Endothelial cell of umbilical vein (primary cell): ENCODE measurements at regions not wholly inside any gene's neighbourhood (a gene's known extent, or its start where the extent isn't known, plus 50 kb on each side); places are given as distances from the start of the nearest gene placed in this dataset.

Experiments
- BruUV-seq: library from RNA; stranded (reverse); fragments of 400-500 nt; replicated peaks from 2 replicates; lab custom pipeline; 2021; lab: Mats Ljungman, UMichigan
- CTCF ChIA-PET: fragments of 300-600, 350-600 bp; sonication (Branson Sonifier 250); formaldehyde crosslinking; loops from one replicate; lab custom pipeline; 2021; ENCODE audit warnings: antibody characterized with exemption, inconsistent platforms; lab: Charles Lee
- POLR2A ChIA-PET: fragments of 300-600, 350-600 bp; sonication (Branson Sonifier 250); formaldehyde crosslinking; loops from one replicate; lab custom pipeline; 2021; ENCODE audit warnings: antibody characterized with exemption, inconsistent platforms; lab: Charles Lee
- DNase-seq: peaks from one replicate; pipeline ENCODE4 v3.0.0-alpha.2; 2011; ENCODE audit warnings: low read depth, low spot score
- FAIRE-seq: peaks from 2 replicates; lab custom pipeline; 2011; peaks lifted over from hg19 to GRCh38; lab: Jason Lieb, UNC
- H2AFZ ChIP-seq: 2 replicates; pipeline ENCODE4 v1.6.0; 2012; ENCODE audit warnings: low read depth, low read length, control low read depth, inconsistent platforms
- H3K27ac ChIP-seq: 2 replicates; pipeline ENCODE4 v1.5.1; 2011; ENCODE audit warnings: low read depth, mild to moderate bottlenecking, control low read depth, low read length, moderate library complexity; ENCODE audit not compliant: insufficient read depth
- H3K27me3 ChIP-seq, 2 experiments: 2 replicates each; pipeline versions ENCODE4 v1.6.0 to v1.6.1; 2011; ENCODE audit warnings: low read length in 2 of 2, mixed read lengths in 1 of 2; ENCODE audit not compliant: control insufficient read depth in 2 of 2, insufficient read depth in 2 of 2
- H3K36me3 ChIP-seq, 2 experiments: 2 replicates in 1 of 2; 3 replicates in 1 of 2; pipeline ENCODE4 v1.5.1; 2011; ENCODE audit warnings: low read length in 2 of 2, mild to moderate bottlenecking in 1 of 2, moderate library complexity in 1 of 2; ENCODE audit not compliant: control insufficient read depth in 2 of 2, insufficient read depth in 2 of 2; ENCODE audit errors: extremely low read depth in 1 of 2
- H3K4me1 ChIP-seq: 3 replicates; pipeline ENCODE4 v1.5.1; 2011; ENCODE audit warnings: mild to moderate bottlenecking, low read length; ENCODE audit not compliant: control insufficient read depth, insufficient read depth; ENCODE audit errors: extremely low read depth
- H3K4me2 ChIP-seq: 2 replicates; pipeline ENCODE4 v1.6.1; 2011; ENCODE audit warnings: low read length, control low read depth, mixed read lengths; ENCODE audit not compliant: insufficient read depth
- H3K4me3 ChIP-seq, 3 experiments: fragments of 200-600 bp in 1 of 3; sonication (generic), shearing (Covaris generic) in 1 of 3; replicated peaks in 1 of 3; 2 replicates each; pipeline ENCODE4 v1.5.1; 2011 to 2016; ENCODE audit warnings: control low read depth in 3 of 3, low read length in 3 of 3, mild to moderate bottlenecking in 2 of 3, inconsistent platforms in 1 of 3, low read depth in 1 of 3, moderate library complexity in 1 of 3; ENCODE audit not compliant: insufficient read depth in 1 of 3
- H3K79me2 ChIP-seq: 2 replicates; pipeline ENCODE4 v1.6.0; 2012; ENCODE audit warnings: low read length, inconsistent platforms; ENCODE audit not compliant: control insufficient read depth, insufficient read depth
- H3K9ac ChIP-seq: replicated peaks from 2 replicates; pipeline ENCODE3; 2011; ENCODE audit warnings: low read length, control low read depth; ENCODE audit not compliant: insufficient read depth; ENCODE audit errors: extremely low read depth
- H3K9me1 ChIP-seq: replicated peaks from 3 replicates; pipeline ENCODE4 v1.6.0; 2011; ENCODE audit warnings: mild to moderate bottlenecking, low read length; ENCODE audit not compliant: control insufficient read depth, insufficient read depth; ENCODE audit errors: extremely low read depth
- H3K9me3 ChIP-seq: replicated peaks from 2 replicates; pipeline ENCODE4 v1.5.1; 2012; ENCODE audit warnings: low read length, inconsistent platforms; ENCODE audit not compliant: control insufficient read depth, insufficient read depth
- H4K20me1 ChIP-seq: replicated peaks from 2 replicates; pipeline ENCODE3; 2011; ENCODE audit warnings: mild to moderate bottlenecking, low read length; ENCODE audit not compliant: control insufficient read depth, insufficient read depth; ENCODE audit errors: extremely low read depth
- FOS ChIP-seq: IDR thresholded peaks from 2 replicates; pipeline ENCODE4 v1.6.1; 2011; ENCODE audit warnings: mild to moderate bottlenecking, low read length, moderate library complexity, borderline replicate concordance; ENCODE audit not compliant: insufficient read depth
- GATA2 ChIP-seq: IDR thresholded peaks from 2 replicates; pipeline ENCODE4 v1.7.0; 2011; ENCODE audit warnings: low read depth, mild to moderate bottlenecking, moderate library complexity, mixed read lengths, low read length; ENCODE audit not compliant: insufficient read length, insufficient read depth
- MYC ChIP-seq: IDR thresholded peaks from one replicate; pipeline ENCODE4 v1.6.1; 2011; ENCODE audit warnings: mild to moderate bottlenecking, low read depth, low read length
- POLR2A ChIP-seq: IDR thresholded peaks from 2 replicates; pipeline ENCODE4 v1.6.1; 2012; ENCODE audit warnings: low read depth, mild to moderate bottlenecking, control low read depth, low read length
- POLR2AphosphoS5 ChIP-seq: IDR thresholded peaks from 2 replicates; pipeline ENCODE4 v1.6.1; 2012; ENCODE audit warnings: low read depth, mild to moderate bottlenecking, control low read depth, low read length, moderate library complexity; ENCODE audit not compliant: insufficient read depth
- dilution Hi-C: fragments of 300-500 bp; cut with MboI; formaldehyde crosslinking; loops from one replicate; pipeline ENCODE4 v1.15.0; 2019; ENCODE audit warnings: low sequenced_read_pairs; ENCODE audit not compliant: extremely low pct_ligation_motif_present
- intact Hi-C: fragments of 100-400 bp; cut with micrococcal nuclease; formaldehyde crosslinking; loops from one replicate; pipeline ENCODE4 v1.10.0; 2022
- TF ChIP-seq, protein P1 (sequence below): IDR thresholded peaks from 2 replicates; pipeline ENCODE4 v1.6.1; 2011; ENCODE audit not compliant: insufficient read depth, insufficient read length
- TF ChIP-seq, protein P2 (sequence below), 2 donors: IDR thresholded peaks; 1 replicate in 1 of 2; 2 replicates in 1 of 2; pipeline ENCODE4 v1.5.1; 2011; ENCODE audit warnings: low read length in 2 of 2, mild to moderate bottlenecking in 2 of 2, moderate library complexity in 2 of 2, control low read depth in 1 of 2, inconsistent platforms in 1 of 2, low read depth in 1 of 2; ENCODE audit not compliant: insufficient read depth in 1 of 2; ENCODE audit errors: extremely low read depth in 1 of 2

DNA sequence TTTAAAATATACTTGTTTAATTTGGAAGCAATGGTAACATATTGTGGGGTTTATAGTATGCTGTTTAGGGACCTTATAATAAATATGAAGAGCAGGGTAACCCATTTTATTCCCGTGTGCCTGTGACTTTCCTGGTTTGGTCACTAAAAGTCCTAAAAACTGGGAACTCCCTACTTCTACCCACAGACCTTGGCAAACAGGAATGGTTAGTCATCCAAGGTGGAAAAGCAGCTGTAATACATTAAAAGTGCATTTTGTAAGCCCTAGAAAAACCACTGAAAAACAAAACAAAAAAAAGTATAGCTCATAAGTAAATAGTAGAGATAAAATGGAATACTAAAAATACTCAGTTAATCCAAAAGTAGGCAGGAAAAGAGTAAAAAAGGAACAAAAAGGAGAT, 538.9 kb downstream of the LMO4 start:
- Histone ChIP-seq H3K9me1 (no peaks in the 10 kb centered on the region), H3K9ac (no peak overlapping the region), H3K4me3 (no peak overlapping the region), H3K4me1 (peaks cover 9% of the 10 kb centered on the region), H4K20me1 (no peaks in the 10 kb centered on the region), H3K36me3 (no peaks in the 10 kb centered on the region), H3K79me2 (no peaks in the 10 kb centered on the region), H3K4me2 (no peak overlapping the region), H3K27me3 (no peaks in the 10 kb centered on the region), H3K27ac (no peak overlapping the region), H2AFZ (no peak overlapping the region), H3K9me3 (no peaks in the 10 kb centered on the region)
- no TSS peak for BruUV-seq
- DNase-seq (no peak), FAIRE-seq (no peak)
- ChIA-PET POLR2A (no interaction called here), CTCF (interaction anchor here (1.9 kb wide), 1 partner anchor 14 kb away, joined by 5 read pairs; no protein-coding TSS in a partner anchor)
- dilution Hi-C loops: no loop called here
- TF ChIP-seq POLR2A (no peak), POLR2AphosphoS5 (no peak), FOS (no peak), GATA2 (no peak), MYC (no peak)
- TF ChIP-seq, protein P1, sequence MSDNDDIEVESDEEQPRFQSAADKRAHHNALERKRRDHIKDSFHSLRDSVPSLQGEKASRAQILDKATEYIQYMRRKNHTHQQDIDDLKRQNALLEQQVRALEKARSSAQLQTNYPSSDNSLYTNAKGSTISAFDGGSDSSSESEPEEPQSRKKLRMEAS: no peak
- TF ChIP-seq, protein P2, sequence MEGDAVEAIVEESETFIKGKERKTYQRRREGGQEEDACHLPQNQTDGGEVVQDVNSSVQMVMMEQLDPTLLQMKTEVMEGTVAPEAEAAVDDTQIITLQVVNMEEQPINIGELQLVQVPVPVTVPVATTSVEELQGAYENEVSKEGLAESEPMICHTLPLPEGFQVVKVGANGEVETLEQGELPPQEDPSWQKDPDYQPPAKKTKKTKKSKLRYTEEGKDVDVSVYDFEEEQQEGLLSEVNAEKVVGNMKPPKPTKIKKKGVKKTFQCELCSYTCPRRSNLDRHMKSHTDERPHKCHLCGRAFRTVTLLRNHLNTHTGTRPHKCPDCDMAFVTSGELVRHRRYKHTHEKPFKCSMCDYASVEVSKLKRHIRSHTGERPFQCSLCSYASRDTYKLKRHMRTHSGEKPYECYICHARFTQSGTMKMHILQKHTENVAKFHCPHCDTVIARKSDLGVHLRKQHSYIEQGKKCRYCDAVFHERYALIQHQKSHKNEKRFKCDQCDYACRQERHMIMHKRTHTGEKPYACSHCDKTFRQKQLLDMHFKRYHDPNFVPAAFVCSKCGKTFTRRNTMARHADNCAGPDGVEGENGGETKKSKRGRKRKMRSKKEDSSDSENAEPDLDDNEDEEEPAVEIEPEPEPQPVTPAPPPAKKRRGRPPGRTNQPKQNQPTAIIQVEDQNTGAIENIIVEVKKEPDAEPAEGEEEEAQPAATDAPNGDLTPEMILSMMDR (IDR thresholded peaks at IDR 0.05; ENCODE audit: extremely low read depth in 1 of 2, insufficient read depth in 1 of 2, low read depth in 1 of 2, low read length in 2 of 2): no peak
- intact Hi-C loops: no loop called here
